ENCODE measurements at regions not wholly inside any gene's neighbourhood (a gene's known extent, or its start where the extent isn't known, plus 50 kb on each side); places are given as distances from the start of the nearest gene placed in this dataset.

GRCh38 chr5:43891112-43891511 is 288.1 kb downstream of the NNT start:
- no peaks in the 10 kb centered on the region for H3K4me1 ChIP-seq (ENCODE audit: control insufficient read depth in 1 of 2, insufficient read depth in 2 of 2, low read depth in 1 of 2, low read length in 1 of 2)
- H3F3A ChIP-seq (replicated peaks; ENCODE audit: insufficient read depth) = no peaks in the 10 kb centered on the region
- H3K4me2 ChIP-seq = no peak overlapping the region
- ChIA-PET CTCF (no interaction called here), POLR2A (no interaction called here)
- H3K27me3 ChIP-seq (ENCODE audit: insufficient read depth) = no peaks in the 10 kb centered on the region
- H3K9me3 ChIP-seq = no peaks in the 10 kb centered on the region
- H3K9me2 ChIP-seq = no peaks in the 10 kb centered on the region
- WGBS (ENCODE audit: low lambda C conversion rate) = 17% methylated on average over 1 of the region's 1 CpG
- H3K27ac ChIP-seq (ENCODE audit: low read depth in 2 of 2, low read length in 1 of 2) = no peak overlapping the region
- H3K36me3 ChIP-seq (replicated peaks in 1 of 2; ENCODE audit: control insufficient read depth in 1 of 2, insufficient read depth in 2 of 2, low read length in 1 of 2) = no peaks in the 10 kb centered on the region
- H3K4me3 ChIP-seq (ENCODE audit: low read depth in 2 of 2, low read length in 1 of 2) = no peak overlapping the region
- no peak overlapping the region for H3K9ac ChIP-seq
- TF ChIP-seq TEAD4 (IDR thresholded peaks at IDR 0.05; ENCODE audit: borderline replicate concordance, insufficient read depth) (no peak), RCOR1 (IDR thresholded peaks at IDR 0.05; ENCODE audit: low read length) (no peak), YY1 (IDR thresholded peaks at IDR 0.05; ENCODE audit: low read depth) (no peak), MEF2A (IDR thresholded peaks at IDR 0.05; ENCODE audit: borderline replicate concordance, low read depth) (no peak), GABPA (IDR thresholded peaks at IDR 0.05; ENCODE audit: low read depth) (no peak), SIN3A (IDR thresholded peaks at IDR 0.05; ENCODE audit: borderline replicate concordance, low read depth, low read length) (no peak), NRF1 (IDR thresholded peaks at IDR 0.05; ENCODE audit: low read depth, low read length) (no peak), FOXM1 (IDR thresholded peaks at IDR 0.05; ENCODE audit: low read depth) (no peak), USF1 (IDR thresholded peaks at IDR 0.05; ENCODE audit: borderline replicate concordance, low read depth) (no peak), RXRA (IDR thresholded peaks at IDR 0.05; ENCODE audit: borderline replicate concordance, low read depth) (no peak), GATA2 (CRISPR knock-in tag; IDR thresholded peaks at IDR 0.05) (no peak), ELF1 (IDR thresholded peaks at IDR 0.05) (no peak), EZH2phosphoT487 (IDR thresholded peaks at IDR 0.05; ENCODE audit: borderline replicate concordance, low read depth) (no peak), TCF12 (IDR thresholded peaks at IDR 0.05) (no peak), CTCF (IDR thresholded peaks at IDR 0.05) (no peak), TAF1 (IDR thresholded peaks at IDR 0.05; ENCODE audit: borderline replicate concordance, low read depth, low read length) (no peak)
- TF ChIP-seq, protein P1, sequence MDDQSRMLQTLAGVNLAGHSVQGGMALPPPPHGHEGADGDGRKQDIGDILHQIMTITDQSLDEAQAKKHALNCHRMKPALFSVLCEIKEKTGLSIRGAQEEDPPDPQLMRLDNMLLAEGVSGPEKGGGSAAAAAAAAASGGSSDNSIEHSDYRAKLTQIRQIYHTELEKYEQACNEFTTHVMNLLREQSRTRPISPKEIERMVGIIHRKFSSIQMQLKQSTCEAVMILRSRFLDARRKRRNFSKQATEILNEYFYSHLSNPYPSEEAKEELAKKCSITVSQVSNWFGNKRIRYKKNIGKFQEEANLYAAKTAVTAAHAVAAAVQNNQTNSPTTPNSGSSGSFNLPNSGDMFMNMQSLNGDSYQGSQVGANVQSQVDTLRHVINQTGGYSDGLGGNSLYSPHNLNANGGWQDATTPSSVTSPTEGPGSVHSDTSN (IDR thresholded peaks at IDR 0.05) = no peak
- TF ChIP-seq, protein P2, sequence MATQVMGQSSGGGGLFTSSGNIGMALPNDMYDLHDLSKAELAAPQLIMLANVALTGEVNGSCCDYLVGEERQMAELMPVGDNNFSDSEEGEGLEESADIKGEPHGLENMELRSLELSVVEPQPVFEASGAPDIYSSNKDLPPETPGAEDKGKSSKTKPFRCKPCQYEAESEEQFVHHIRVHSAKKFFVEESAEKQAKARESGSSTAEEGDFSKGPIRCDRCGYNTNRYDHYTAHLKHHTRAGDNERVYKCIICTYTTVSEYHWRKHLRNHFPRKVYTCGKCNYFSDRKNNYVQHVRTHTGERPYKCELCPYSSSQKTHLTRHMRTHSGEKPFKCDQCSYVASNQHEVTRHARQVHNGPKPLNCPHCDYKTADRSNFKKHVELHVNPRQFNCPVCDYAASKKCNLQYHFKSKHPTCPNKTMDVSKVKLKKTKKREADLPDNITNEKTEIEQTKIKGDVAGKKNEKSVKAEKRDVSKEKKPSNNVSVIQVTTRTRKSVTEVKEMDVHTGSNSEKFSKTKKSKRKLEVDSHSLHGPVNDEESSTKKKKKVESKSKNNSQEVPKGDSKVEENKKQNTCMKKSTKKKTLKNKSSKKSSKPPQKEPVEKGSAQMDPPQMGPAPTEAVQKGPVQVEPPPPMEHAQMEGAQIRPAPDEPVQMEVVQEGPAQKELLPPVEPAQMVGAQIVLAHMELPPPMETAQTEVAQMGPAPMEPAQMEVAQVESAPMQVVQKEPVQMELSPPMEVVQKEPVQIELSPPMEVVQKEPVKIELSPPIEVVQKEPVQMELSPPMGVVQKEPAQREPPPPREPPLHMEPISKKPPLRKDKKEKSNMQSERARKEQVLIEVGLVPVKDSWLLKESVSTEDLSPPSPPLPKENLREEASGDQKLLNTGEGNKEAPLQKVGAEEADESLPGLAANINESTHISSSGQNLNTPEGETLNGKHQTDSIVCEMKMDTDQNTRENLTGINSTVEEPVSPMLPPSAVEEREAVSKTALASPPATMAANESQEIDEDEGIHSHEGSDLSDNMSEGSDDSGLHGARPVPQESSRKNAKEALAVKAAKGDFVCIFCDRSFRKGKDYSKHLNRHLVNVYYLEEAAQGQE (IDR thresholded peaks at IDR 0.05; ENCODE audit: low read depth, low read length) = no peak
- TF ChIP-seq, protein P3, sequence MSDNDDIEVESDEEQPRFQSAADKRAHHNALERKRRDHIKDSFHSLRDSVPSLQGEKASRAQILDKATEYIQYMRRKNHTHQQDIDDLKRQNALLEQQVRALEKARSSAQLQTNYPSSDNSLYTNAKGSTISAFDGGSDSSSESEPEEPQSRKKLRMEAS (IDR thresholded peaks at IDR 0.05; ENCODE audit: low read depth) = no peak
- H4K20me1 ChIP-seq (ENCODE audit: insufficient read depth) = no peaks in the 10 kb centered on the region
- no peak overlapping the region for H2AFZ ChIP-seq (ENCODE audit: low read depth)
- no peaks in the 10 kb centered on the region for H3K79me2 ChIP-seq (ENCODE audit: insufficient read depth)
- no peak for DNase-seq

Data from SK-N-SH (cell line).